ENCODE measurements at regions not wholly inside any gene's neighbourhood (a gene's known extent, or its start where the extent isn't known, plus 50 kb on each side); places are given as distances from the start of the nearest gene placed in this dataset.

DNA sequence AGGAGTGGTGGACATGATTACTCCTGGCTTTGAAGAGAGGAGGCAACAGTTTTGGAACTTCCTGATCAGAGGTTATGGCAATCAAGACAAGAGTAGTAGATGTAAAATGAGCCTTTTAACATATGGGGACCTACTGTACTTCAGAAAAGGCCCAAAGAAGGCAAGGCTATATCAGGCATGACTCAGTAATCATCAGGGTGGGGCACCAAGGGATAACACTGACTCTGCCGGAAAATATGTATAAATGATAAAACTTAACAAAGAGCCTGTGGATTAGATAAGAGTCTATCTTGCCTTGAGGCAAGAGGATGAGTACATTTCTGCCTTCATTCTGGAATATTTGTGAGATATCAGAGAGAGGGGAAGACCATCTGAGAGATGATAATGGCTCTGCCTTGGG lies 1389.9 kb upstream of the MAP3K7 start:
- TF ChIP-seq, protein P1, sequence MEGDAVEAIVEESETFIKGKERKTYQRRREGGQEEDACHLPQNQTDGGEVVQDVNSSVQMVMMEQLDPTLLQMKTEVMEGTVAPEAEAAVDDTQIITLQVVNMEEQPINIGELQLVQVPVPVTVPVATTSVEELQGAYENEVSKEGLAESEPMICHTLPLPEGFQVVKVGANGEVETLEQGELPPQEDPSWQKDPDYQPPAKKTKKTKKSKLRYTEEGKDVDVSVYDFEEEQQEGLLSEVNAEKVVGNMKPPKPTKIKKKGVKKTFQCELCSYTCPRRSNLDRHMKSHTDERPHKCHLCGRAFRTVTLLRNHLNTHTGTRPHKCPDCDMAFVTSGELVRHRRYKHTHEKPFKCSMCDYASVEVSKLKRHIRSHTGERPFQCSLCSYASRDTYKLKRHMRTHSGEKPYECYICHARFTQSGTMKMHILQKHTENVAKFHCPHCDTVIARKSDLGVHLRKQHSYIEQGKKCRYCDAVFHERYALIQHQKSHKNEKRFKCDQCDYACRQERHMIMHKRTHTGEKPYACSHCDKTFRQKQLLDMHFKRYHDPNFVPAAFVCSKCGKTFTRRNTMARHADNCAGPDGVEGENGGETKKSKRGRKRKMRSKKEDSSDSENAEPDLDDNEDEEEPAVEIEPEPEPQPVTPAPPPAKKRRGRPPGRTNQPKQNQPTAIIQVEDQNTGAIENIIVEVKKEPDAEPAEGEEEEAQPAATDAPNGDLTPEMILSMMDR (IDR thresholded peaks at IDR 0.05; ENCODE audit: low read depth, low read length), result no peak
- TF ChIP-seq EZH2phosphoT487 (IDR thresholded peaks at IDR 0.05; ENCODE audit: low read depth), result no peak

Data from OCI-LY3 (cell line).